Panc1 (cell line): ENCODE measurements at regions not wholly inside any gene's neighbourhood (a gene's known extent, or its start where the extent isn't known, plus 50 kb on each side); places are given as distances from the start of the nearest gene placed in this dataset.

Source experiments
- CTCF ChIP-seq: fragments of 450-650 bp; IDR thresholded peaks from 2 replicates; pipeline ENCODE4 v1.5.1; 2017; ENCODE audit warnings: mild to moderate bottlenecking
- POLR2AphosphoS5 ChIP-seq: IDR thresholded peaks from 2 replicates; pipeline ENCODE4 v1.6.1; 2012; ENCODE audit warnings: mild to moderate bottlenecking, low read depth, low read length, moderate library complexity
- SIN3A ChIP-seq: IDR thresholded peaks from 2 replicates; pipeline ENCODE4 v1.6.1; 2012; ENCODE audit warnings: low read depth, mild to moderate bottlenecking, low read length, moderate library complexity, borderline replicate concordance; ENCODE audit not compliant: insufficient read depth

GRCh38 chr9:109939698-109940342 is 159.8 kb downstream of the PALM2AKAP2 start:
- no peak for TF ChIP-seq CTCF
- TF ChIP-seq SIN3A, result no peak
- no peak for TF ChIP-seq POLR2AphosphoS5
